Sigmoid colon (tissue), 4 donors: ENCODE measurements at regions not wholly inside any gene's neighbourhood (a gene's known extent, or its start where the extent isn't known, plus 50 kb on each side); places are given as distances from the start of the nearest gene placed in this dataset.

ENCODE experiments used
- EP300 ChIP-seq, 4 donors: sonication (generic); formaldehyde crosslinking; IDR thresholded peaks; one replicate each; pipeline ENCODE4 v1.6.1; 2017; ENCODE audit warnings: antibody characterized with exemption in 4 of 4
- POLR2A ChIP-seq, 2 donors: fragments of 450-650 bp; IDR thresholded peaks; one replicate each; pipeline ENCODE4 v1.6.1; 2016; ENCODE audit warnings: antibody characterized with exemption in 2 of 2, mild to moderate bottlenecking in 2 of 2, moderate library complexity in 2 of 2
- POLR2AphosphoS5 ChIP-seq, 4 donors: sonication (generic); formaldehyde crosslinking; IDR thresholded peaks; one replicate each; pipeline ENCODE4 v1.6.1; 2017; ENCODE audit warnings: antibody characterized with exemption in 4 of 4
- TF ChIP-seq, protein P1 (sequence below), 4 experiments: fragments of 450-650 bp in 3 of 4; fragments of 200-600 bp in 1 of 4; IDR thresholded peaks; one replicate each; pipeline ENCODE4 v1.5.1; 2016 to 2019; ENCODE audit warnings: antibody characterized with exemption in 4 of 4, mild to moderate bottlenecking in 3 of 4, moderate library complexity in 2 of 4

DNA sequence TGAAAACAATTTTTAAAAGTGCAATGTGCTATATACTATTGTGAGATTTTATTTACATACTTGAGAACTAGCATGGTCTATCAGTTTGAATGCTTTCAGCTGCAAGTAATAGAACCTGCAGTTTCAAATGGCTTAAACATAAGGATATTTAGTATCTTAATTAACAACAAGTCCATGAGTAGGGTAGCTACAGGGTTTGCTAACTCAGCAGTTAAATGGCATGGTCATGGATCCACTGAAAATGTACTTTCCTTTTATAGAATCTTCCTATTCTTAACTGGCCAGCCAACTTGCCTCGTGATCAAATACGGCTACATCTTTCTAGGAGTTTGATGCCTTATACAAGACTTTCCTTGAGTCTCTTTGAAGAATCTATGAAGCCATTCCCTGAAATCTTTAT lies 452.8 kb upstream of the SEMA6A start:
- TF ChIP-seq, protein P1, sequence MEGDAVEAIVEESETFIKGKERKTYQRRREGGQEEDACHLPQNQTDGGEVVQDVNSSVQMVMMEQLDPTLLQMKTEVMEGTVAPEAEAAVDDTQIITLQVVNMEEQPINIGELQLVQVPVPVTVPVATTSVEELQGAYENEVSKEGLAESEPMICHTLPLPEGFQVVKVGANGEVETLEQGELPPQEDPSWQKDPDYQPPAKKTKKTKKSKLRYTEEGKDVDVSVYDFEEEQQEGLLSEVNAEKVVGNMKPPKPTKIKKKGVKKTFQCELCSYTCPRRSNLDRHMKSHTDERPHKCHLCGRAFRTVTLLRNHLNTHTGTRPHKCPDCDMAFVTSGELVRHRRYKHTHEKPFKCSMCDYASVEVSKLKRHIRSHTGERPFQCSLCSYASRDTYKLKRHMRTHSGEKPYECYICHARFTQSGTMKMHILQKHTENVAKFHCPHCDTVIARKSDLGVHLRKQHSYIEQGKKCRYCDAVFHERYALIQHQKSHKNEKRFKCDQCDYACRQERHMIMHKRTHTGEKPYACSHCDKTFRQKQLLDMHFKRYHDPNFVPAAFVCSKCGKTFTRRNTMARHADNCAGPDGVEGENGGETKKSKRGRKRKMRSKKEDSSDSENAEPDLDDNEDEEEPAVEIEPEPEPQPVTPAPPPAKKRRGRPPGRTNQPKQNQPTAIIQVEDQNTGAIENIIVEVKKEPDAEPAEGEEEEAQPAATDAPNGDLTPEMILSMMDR (IDR thresholded peaks at IDR 0.05) = no peak
- TF ChIP-seq POLR2A (IDR thresholded peaks at IDR 0.05) (no peak), POLR2AphosphoS5 (IDR thresholded peaks at IDR 0.05) (no peak), EP300 (IDR thresholded peaks at IDR 0.05) (no peak)
